GM23338 (cell line): ENCODE measurements at regions not wholly inside any gene's neighbourhood (a gene's known extent, or its start where the extent isn't known, plus 50 kb on each side); places are given as distances from the start of the nearest gene placed in this dataset.

Source experiments
- CREB1 ChIP-seq: fragments of 250-450 bp; sonication (Bioruptor Pico); IDR thresholded peaks from 2 replicates; pipeline ENCODE4 v1.5.0; 2020; ENCODE audit warnings: low read depth, mild to moderate bottlenecking, moderate library complexity
- CTCF ChIP-seq, 2 experiments: fragments of 200-600 bp in 1 of 2; sonication (generic) in 1 of 2; conservative IDR thresholded peaks; 2 replicates each; pipeline versions ENCODE4 v1.5.1 to v1.6.1; 2016 to 2017; ENCODE audit warnings: antibody characterized with exemption in 2 of 2, low read depth in 2 of 2, mild to moderate bottlenecking in 2 of 2, moderate library complexity in 1 of 2
- EZH2 ChIP-seq: fragments of 200-600 bp; sonication (generic); IDR thresholded peaks from one replicate; pipeline ENCODE4 v1.8.0; 2017; ENCODE audit warnings: antibody characterized with exemption, mild to moderate bottlenecking, low read depth; ENCODE audit not compliant: unreplicated experiment
- EZH2phosphoT487 ChIP-seq: fragments of 200-600 bp; sonication (generic); IDR thresholded peaks from one replicate; pipeline ENCODE4 v1.8.1; 2018; ENCODE audit warnings: antibody characterized with exemption; ENCODE audit not compliant: unreplicated experiment
- JUNB ChIP-seq: IDR thresholded peaks from one replicate; pipeline ENCODE4 v1.6.1; 2016; ENCODE audit warnings: antibody characterized with exemption; ENCODE audit not compliant: unreplicated experiment
- POLR2AphosphoS5 ChIP-seq: IDR thresholded peaks from 2 replicates; pipeline ENCODE4 v1.6.1; 2016; ENCODE audit warnings: antibody characterized with exemption, low read depth
- STAT1 ChIP-seq: IDR thresholded peaks from one replicate; pipeline ENCODE4 v1.6.1; 2016; ENCODE audit warnings: antibody characterized with exemption; ENCODE audit not compliant: unreplicated experiment
- ZNF114 ChIP-seq: fragments of 250-450 bp; sonication (Bioruptor Pico); IDR thresholded peaks from 2 replicates; pipeline ENCODE4 v1.5.0; 2020; ENCODE audit warnings: mild to moderate bottlenecking, moderate library complexity
- ZNF331 ChIP-seq: fragments of 250-450 bp; sonication (Bioruptor Pico); IDR thresholded peaks from 2 replicates; pipeline ENCODE4 v1.5.0; 2020; ENCODE audit warnings: low read depth, mild to moderate bottlenecking, moderate library complexity
- ZNF462 ChIP-seq: fragments of 250-450 bp; sonication (Bioruptor Pico); IDR thresholded peaks from 2 replicates; pipeline ENCODE4 v1.5.0; 2020; ENCODE audit warnings: mild to moderate bottlenecking, moderate library complexity
- TF ChIP-seq, protein P1 (sequence below): IDR thresholded peaks from one replicate; pipeline ENCODE4 v1.6.1; 2018; ENCODE audit warnings: antibody characterized with exemption; ENCODE audit not compliant: unreplicated experiment

DNA sequence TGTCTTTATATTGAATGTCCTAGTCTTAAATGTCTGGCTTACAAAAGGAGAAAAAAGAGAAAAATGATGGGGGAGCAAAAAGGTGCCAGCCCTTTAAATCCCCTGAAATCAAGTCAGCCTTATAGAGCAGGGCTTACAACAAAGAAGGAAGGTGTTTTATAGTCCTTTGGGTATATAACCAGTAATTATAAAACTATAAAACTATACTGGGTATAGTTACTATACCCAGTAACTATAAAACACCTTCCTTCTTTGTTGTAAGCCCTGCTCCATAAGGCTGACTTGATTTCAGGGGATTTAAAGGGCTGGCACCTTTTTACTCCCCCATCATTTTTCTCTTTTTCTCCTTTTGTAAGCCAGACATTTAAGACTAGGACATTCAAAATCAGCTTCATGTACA is 598.0 kb upstream of the SEMA6D start:
- no peak for TF ChIP-seq CTCF (conservative IDR thresholded peaks at IDR 0.05; ENCODE audit: low read depth in 2 of 2)
- TF ChIP-seq, protein P1, sequence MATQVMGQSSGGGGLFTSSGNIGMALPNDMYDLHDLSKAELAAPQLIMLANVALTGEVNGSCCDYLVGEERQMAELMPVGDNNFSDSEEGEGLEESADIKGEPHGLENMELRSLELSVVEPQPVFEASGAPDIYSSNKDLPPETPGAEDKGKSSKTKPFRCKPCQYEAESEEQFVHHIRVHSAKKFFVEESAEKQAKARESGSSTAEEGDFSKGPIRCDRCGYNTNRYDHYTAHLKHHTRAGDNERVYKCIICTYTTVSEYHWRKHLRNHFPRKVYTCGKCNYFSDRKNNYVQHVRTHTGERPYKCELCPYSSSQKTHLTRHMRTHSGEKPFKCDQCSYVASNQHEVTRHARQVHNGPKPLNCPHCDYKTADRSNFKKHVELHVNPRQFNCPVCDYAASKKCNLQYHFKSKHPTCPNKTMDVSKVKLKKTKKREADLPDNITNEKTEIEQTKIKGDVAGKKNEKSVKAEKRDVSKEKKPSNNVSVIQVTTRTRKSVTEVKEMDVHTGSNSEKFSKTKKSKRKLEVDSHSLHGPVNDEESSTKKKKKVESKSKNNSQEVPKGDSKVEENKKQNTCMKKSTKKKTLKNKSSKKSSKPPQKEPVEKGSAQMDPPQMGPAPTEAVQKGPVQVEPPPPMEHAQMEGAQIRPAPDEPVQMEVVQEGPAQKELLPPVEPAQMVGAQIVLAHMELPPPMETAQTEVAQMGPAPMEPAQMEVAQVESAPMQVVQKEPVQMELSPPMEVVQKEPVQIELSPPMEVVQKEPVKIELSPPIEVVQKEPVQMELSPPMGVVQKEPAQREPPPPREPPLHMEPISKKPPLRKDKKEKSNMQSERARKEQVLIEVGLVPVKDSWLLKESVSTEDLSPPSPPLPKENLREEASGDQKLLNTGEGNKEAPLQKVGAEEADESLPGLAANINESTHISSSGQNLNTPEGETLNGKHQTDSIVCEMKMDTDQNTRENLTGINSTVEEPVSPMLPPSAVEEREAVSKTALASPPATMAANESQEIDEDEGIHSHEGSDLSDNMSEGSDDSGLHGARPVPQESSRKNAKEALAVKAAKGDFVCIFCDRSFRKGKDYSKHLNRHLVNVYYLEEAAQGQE = no peak
- TF ChIP-seq CREB1 (CRISPR knock-in tag) = no peak
- no peak for TF ChIP-seq ZNF331
- no peak for TF ChIP-seq EZH2phosphoT487
- TF ChIP-seq POLR2AphosphoS5 = no peak
- no peak for TF ChIP-seq JUNB
- no peak for TF ChIP-seq EZH2
- no peak for TF ChIP-seq STAT1
- no peak for TF ChIP-seq ZNF462 (CRISPR knock-in tag)
- TF ChIP-seq ZNF114 (CRISPR knock-in tag) = no peak
